Esophagus muscularis mucosa (tissue), 4 donors: ENCODE measurements at regions not wholly inside any gene's neighbourhood (a gene's known extent, or its start where the extent isn't known, plus 50 kb on each side); places are given as distances from the start of the nearest gene placed in this dataset.

Experiments used
- DNase-seq: peaks from one replicate; pipeline ENCODE4 v3.0.0-alpha.2; 2017; ENCODE audit errors: extremely low spot score
- H3K27ac ChIP-seq, 4 donors: fragments of 200-600 bp; sonication (generic); replicated peaks in 1 of 4; 1 replicate in 3 of 4; 2 replicates in 1 of 4; pipeline ENCODE4 v1.5.1; 2016 to 2019; ENCODE audit warnings: mild to moderate bottlenecking in 1 of 4
- H3K27me3 ChIP-seq, 4 donors: fragments of 200-600 bp; sonication (generic); one replicate each; pipeline versions ENCODE4 v1.5.1 to v1.6.0; 2016 to 2019
- H3K36me3 ChIP-seq, 4 donors: fragments of 200-600 bp; sonication (generic); one replicate each; pipeline ENCODE4 v1.5.1; 2016 to 2019
- H3K4me1 ChIP-seq, 4 donors: fragments of 200-600 bp; sonication (generic); one replicate each; pipeline ENCODE4 v1.5.1; 2016 to 2019
- H3K4me3 ChIP-seq, 4 donors: fragments of 200-600 bp; sonication (generic); 1 replicate in 2 of 4; 2 replicates in 2 of 4; pipeline ENCODE4 v1.5.1; 2016 to 2019; ENCODE audit warnings: mild to moderate bottlenecking in 4 of 4, moderate library complexity in 1 of 4
- H3K9me3 ChIP-seq, 4 donors: fragments of 200-600 bp; sonication (generic); 1 replicate in 3 of 4; 2 replicates in 1 of 4; pipeline ENCODE4 v1.5.1; 2016 to 2019
- CTCF ChIP-seq, 3 experiments: fragments of 200-600 bp in 2 of 3; fragments of 450-650 bp in 1 of 3; sonication (generic) in 2 of 3; IDR thresholded peaks; one replicate each; pipeline ENCODE4 v1.5.1; 2017 to 2019; ENCODE audit warnings: antibody characterized with exemption in 3 of 3, mild to moderate bottlenecking in 2 of 3, moderate library complexity in 1 of 3
- EP300 ChIP-seq: sonication (generic); formaldehyde crosslinking; IDR thresholded peaks from one replicate; pipeline ENCODE4 v1.6.1; 2017; ENCODE audit warnings: antibody characterized with exemption
- POLR2A ChIP-seq: fragments of 450-650 bp; IDR thresholded peaks from one replicate; pipeline ENCODE4 v1.6.1; 2017; ENCODE audit warnings: antibody characterized with exemption, moderate library complexity, mild to moderate bottlenecking, low read depth
- POLR2AphosphoS5 ChIP-seq, 2 donors: sonication (generic); formaldehyde crosslinking; IDR thresholded peaks; one replicate each; pipeline ENCODE4 v1.6.1; 2017; ENCODE audit warnings: antibody characterized with exemption in 2 of 2
- WGBS: methylation state at CpG from one replicate; pipeline ENCODE4 v1.1.5; 2018; 5-methylcytosine and 5-hydroxymethylcytosine counted together
- intact Hi-C: fragments of 100-400 bp; cut with DNase I; formaldehyde crosslinking; loops from one replicate; pipeline ENCODE4 v1.15.1; 2023

GRCh38 chr7:88457320-88457719 is 150.6 kb upstream of the STEAP4 start:
- no peak overlapping the region for H3K27ac ChIP-seq
- no peaks in the 10 kb centered on the region for H3K27me3 ChIP-seq
- no peak overlapping the region for H3K4me3 ChIP-seq
- intact Hi-C loops: no loop called here
- no peak for DNase-seq
- H3K36me3 ChIP-seq: no peaks in the 10 kb centered on the region
- 84% methylated on average over 1 of the region's 1 CpG for WGBS
- no peaks in the 10 kb centered on the region for H3K9me3 ChIP-seq
- H3K4me1 ChIP-seq: no peaks in the 10 kb centered on the region
- TF ChIP-seq POLR2AphosphoS5 (IDR thresholded peaks at IDR 0.05) (no peak), POLR2A (no peak)

- WGBS: 0% methylated on average over 1 of the region's 1 CpG
- TF ChIP-seq POLR2AphosphoS5 (IDR thresholded peaks at IDR 0.05): no peak
- TF ChIP-seq CTCF (IDR thresholded peaks at IDR 0.05): no peak
- no peak for TF ChIP-seq EP300
- TF ChIP-seq POLR2A: no peak
- no peaks in the 10 kb centered on the region for H3K27me3 ChIP-seq
- H3K4me1 ChIP-seq: no peaks in the 10 kb centered on the region
- H3K27ac ChIP-seq: no peak overlapping the region
- intact Hi-C loops: no loop called here
- H3K9me3 ChIP-seq: no peaks in the 10 kb centered on the region
- H3K36me3 ChIP-seq: no peaks in the 10 kb centered on the region
- no peak overlapping the region for H3K4me3 ChIP-seq
- DNase-seq: no peak
These were observed 149.8 kb upstream of the STEAP4 start for GRCh38 chr7:88456490-88456889.

- H3K27me3 ChIP-seq: no peaks in the 10 kb centered on the region
- 96% methylated on average over 1 of the region's 1 CpG for WGBS
- no peak for TF ChIP-seq EP300
- TF ChIP-seq POLR2AphosphoS5 (IDR thresholded peaks at IDR 0.05): no peak
- no peaks in the 10 kb centered on the region for H3K9me3 ChIP-seq
- intact Hi-C loops: no loop called here
- H3K4me1 ChIP-seq: no peaks in the 10 kb centered on the region
- no peak overlapping the region for H3K27ac ChIP-seq
- DNase-seq: no peak
- no peak overlapping the region for H3K4me3 ChIP-seq
- no peaks in the 10 kb centered on the region for H3K36me3 ChIP-seq
These were observed 149.0 kb upstream of the STEAP4 start for GRCh38 chr7:88455696-88456095.

- H3K4me3 ChIP-seq: no peak overlapping the region
- no peak for DNase-seq
- no peaks in the 10 kb centered on the region for H3K27me3 ChIP-seq
- no peak overlapping the region for H3K27ac ChIP-seq
- no peaks in the 10 kb centered on the region for H3K36me3 ChIP-seq
- H3K9me3 ChIP-seq: no peaks in the 10 kb centered on the region
- intact Hi-C loops: no loop called here
- TF ChIP-seq POLR2AphosphoS5 (IDR thresholded peaks at IDR 0.05) (no peak), CTCF (IDR thresholded peaks at IDR 0.05) (no peak), EP300 (no peak), POLR2A (no peak)
- 82% methylated on average over 3 of the region's 3 CpGs for WGBS
- H3K4me1 ChIP-seq: no peaks in the 10 kb centered on the region
These were observed 146.0 kb upstream of the STEAP4 start for GRCh38 chr7:88452646-88453045.

GRCh38 chr7:88450874-88451273 is 144.2 kb upstream of the STEAP4 start:
- no peaks in the 10 kb centered on the region for H3K36me3 ChIP-seq
- intact Hi-C loops: no loop called here
- no peak overlapping the region for H3K27ac ChIP-seq
- H3K4me1 ChIP-seq: no peaks in the 10 kb centered on the region
- TF ChIP-seq EP300: no peak
- no peak for TF ChIP-seq POLR2AphosphoS5 (IDR thresholded peaks at IDR 0.05)
- no peak for TF ChIP-seq POLR2A
- no peak for TF ChIP-seq CTCF (IDR thresholded peaks at IDR 0.05)
- H3K9me3 ChIP-seq: no peaks in the 10 kb centered on the region
- DNase-seq: no peak
- no peaks in the 10 kb centered on the region for H3K27me3 ChIP-seq
- 84% methylated on average over 1 of the region's 1 CpG for WGBS
- no peak overlapping the region for H3K4me3 ChIP-seq

- intact Hi-C loops: no loop called here
- WGBS: 70% methylated on average over 1 of the region's 1 CpG
- no peaks in the 10 kb centered on the region for H3K9me3 ChIP-seq
- H3K4me1 ChIP-seq: no peaks in the 10 kb centered on the region
- H3K4me3 ChIP-seq: no peak overlapping the region
- no peaks in the 10 kb centered on the region for H3K27me3 ChIP-seq
- H3K27ac ChIP-seq: no peak overlapping the region
- no peak for DNase-seq
- TF ChIP-seq POLR2AphosphoS5 (IDR thresholded peaks at IDR 0.05): no peak
- TF ChIP-seq POLR2A: no peak
- TF ChIP-seq CTCF (IDR thresholded peaks at IDR 0.05): no peak
- no peak for TF ChIP-seq EP300
- no peaks in the 10 kb centered on the region for H3K36me3 ChIP-seq
These were observed 142.7 kb upstream of the STEAP4 start for GRCh38 chr7:88449410-88449809.
